HG03159 (cell line): ENCODE measurements at regions not wholly inside any gene's neighbourhood (a gene's known extent, or its start where the extent isn't known, plus 50 kb on each side); places are given as distances from the start of the nearest gene placed in this dataset.

ENCODE experiments used
- ATAC-seq: cut with Tn5 transposase; IDR thresholded peaks from one replicate; pipeline ENCODE4 v1.9.1; 2021; ENCODE audit warnings: mild to moderate bottlenecking, moderate library complexity; ENCODE audit not compliant: unreplicated experiment

DNA sequence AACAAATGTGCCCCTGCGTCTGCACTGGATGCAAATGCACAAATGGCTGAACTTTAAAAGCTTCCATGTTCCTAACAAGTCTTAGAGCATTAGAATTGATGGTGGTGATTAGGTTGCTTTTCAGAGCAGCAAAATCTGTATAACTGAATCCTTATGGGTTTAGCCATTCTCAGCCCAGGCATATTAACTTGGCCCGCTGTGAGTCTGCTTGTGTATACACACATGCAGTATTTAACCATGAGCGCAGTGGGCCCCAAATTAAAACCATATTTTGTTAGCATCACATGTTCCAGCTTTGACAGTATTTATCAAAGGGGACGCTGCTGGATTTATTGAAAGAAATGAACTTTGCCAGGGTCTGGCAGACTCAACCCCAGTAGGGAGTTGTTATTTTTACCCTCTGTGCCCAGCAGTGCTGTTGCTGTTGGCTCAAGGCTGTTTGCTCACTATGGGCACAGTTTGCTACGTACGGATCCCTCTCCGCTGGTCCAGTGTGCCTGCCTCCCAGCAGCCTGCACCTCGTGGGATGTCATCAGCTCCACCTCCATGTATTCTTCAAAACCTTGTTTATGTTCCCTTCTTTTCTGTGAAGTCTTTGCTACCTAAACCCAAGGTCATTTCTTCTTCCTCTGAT is 144.7 kb downstream of the QRSL1 start:
- ATAC-seq, result no peak

GRCh38 chr6:106773522-106773921 is 144.1 kb downstream of the QRSL1 start:
- no peak for ATAC-seq

DNA sequence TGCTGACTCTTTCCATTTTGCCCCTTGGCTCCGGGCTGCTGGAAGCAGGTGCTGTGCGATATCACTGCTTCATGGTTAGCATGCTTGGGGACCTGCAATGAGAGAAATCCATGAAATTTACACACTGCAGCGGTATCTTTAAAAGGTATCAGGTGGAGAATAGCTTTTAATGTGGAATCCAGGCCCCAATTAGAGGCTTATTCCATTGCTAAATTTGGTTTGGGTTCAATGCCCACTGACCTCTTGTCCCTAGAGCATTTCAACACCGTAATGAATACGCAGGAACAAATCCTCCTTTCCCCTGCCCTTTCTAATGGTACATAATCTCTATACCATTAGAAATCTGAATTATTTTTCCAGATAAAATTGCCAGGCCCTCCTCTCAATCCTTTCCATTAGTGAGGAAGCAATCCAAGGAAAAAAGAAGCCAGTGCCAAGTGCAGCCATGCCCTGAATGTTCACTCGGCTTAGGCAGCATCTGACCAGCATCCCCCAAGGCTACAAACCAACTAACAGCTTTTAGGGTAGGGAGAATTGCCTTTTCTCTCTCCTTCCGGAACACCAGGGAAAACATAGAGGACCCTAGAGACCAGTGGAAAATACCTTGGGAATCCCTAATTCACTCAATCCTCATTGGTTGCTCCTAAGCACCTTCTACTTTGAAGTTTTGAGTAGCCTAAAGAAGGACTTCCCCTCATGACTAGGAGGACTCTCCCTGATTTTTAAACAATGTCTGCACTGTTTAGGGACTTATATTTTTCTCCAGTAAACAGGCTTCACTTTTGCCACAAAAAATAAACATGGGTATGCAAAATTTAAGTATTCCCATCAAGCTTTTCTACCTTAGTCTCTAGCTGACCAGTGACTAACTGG is 143.1 kb downstream of the QRSL1 start:
- no peak for ATAC-seq

DNA sequence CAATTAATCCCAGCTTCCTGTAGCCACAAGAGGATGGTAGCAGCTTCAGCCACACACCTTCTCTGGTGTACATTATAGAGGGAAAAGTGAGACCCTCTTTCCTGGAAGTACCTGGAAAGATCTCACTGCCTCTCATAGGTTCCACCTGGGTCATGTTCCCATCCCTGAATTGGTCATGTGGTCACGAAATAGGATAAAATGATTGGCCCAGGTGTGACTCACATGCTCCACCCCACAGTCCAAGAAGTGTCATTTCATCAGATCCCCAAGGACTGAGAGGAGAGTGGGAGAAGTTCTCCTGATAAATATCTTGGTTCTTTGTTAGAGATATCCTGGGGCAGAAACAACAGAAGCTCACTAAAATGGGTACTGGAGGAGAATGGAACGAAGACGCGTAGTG is 142.4 kb downstream of the QRSL1 start:
- no peak for ATAC-seq

- no peak for ATAC-seq
Observed at GRCh38 chr6:106770663-106771062, 141.3 kb downstream of the QRSL1 start.

GRCh38 chr6:106770081-106770480 is 140.7 kb downstream of the QRSL1 start:
- no peak for ATAC-seq

- ATAC-seq, result no peak
Observed at GRCh38 chr6:106767271-106767670, 137.9 kb downstream of the QRSL1 start.

DNA sequence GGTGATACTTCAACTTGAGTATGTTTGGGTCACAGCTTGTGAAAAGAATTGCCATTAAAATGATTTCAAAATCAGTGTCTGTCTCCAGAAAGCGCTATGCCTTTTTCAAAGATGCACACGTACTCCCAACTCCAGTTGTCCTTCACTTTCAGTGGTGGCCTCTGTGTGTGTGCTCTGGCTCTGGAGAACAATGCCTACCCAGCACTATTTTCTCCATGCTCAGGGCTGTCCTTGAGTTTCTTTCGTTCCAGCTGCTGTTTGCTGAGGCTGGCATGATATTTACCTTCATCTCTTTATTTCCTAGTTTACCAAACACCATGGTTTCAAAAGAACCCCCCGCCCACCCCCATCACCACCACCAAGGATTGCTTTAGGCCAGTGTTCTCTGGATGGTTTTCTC is 136.8 kb downstream of the QRSL1 start:
- no peak for ATAC-seq

GRCh38 chr6:106765496-106765895 is 136.1 kb downstream of the QRSL1 start:
- no peak for ATAC-seq

- ATAC-seq, result no peak
Observed at GRCh38 chr6:106764353-106764980, 135.1 kb downstream of the QRSL1 start.

DNA sequence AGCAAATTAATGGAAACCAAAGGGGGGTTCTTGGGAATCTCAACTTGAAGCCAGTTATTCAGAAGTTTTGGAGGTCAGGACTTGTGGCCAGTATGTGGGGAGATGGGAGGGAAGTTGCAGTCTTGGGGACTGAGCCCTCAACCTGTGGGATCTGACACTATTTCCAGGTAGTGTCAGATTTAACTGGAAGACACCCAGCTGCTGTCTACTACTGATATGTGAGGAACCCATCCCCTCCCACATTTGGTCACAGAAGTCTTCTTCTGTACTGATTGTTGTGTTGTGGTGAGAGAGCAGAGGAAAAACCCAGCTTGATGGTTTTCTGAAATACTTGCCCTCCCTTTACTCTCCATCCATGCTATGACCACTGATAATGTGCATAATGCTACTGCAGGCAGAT is 134.0 kb downstream of the QRSL1 start:
- no peak for ATAC-seq

- ATAC-seq, result no peak
Observed at GRCh38 chr6:106761160-106761559, 131.8 kb downstream of the QRSL1 start.

DNA sequence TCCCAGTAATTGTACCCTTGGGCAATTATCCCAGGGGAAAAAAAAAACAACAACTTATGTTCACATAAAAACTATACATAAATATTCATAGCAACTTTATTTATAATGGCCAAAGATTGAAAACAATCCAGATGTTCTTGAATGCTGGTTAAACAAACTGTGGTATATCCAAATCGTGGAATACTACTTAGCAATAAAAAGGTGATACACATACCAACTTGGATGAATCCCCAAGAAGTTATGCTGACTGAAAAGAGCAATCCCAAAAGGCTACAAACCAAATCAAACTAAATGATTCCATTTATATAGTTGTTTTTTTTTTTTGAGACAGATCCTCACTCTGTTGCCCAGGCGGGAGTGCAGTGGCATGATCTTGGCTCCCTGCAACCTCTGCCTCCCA is 129.7 kb downstream of the QRSL1 start:
- no peak for ATAC-seq

DNA sequence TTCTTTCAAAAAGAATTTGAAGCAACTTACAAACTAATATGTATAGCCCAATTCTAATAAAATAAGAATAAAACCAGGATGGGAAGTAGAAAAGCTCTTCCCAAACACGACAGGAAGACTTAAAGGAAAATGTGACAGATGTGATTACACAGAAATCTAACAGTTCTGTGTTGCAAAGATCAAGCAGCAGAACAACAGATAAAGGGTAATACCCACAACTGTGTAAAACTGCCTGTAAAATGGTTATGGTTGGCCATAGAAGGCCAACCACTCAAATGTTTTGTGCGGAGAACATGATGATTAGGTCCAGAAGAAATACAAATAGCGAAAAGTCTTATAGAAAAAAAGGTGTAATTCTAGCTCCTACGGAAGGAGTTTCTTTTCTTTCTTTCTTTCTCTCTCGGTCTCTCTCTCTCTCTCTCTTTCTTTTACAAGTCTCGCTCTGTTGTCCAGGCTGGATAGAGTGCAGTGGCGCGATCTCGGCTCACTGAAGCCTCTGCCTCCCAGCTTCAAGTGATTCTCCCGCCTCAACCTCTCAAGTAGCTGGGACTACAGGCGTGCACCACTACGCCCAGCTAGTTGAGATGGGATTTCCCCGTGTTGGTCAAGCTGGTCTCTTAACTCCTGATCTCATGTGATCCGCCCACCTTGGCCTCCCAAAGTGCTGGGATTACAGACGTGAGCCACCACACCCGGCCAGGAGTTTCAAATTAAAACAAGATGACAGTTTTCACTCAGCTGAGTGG is 128.5 kb downstream of the QRSL1 start:
- ATAC-seq, result no peak

GRCh38 chr6:106757267-106757666 is 127.9 kb downstream of the QRSL1 start:
- no peak for ATAC-seq

DNA sequence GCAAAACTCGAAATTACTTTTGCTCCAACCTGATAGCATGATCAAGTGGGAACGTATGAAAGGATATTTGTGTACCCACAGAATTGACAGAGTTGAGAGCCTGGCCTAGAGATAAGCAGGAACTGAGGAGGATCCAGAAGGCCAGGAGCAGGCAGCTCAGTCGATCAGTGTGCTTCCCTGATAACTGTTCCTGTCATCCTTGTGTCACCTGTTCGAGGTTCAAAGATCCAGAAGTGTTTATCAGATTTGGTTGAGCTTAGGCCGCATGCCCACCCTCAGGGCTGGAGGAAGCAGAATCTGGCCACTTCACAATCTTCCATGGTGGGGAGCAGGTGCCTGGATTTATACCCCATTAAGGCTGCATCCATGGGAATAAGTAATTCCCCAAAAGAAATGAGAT is 124.8 kb downstream of the QRSL1 start:
- ATAC-seq, result no peak

- ATAC-seq, result no peak
Observed at GRCh38 chr6:106752641-106753040, 123.3 kb downstream of the QRSL1 start.

- no peak for ATAC-seq
Observed at GRCh38 chr6:106751501-106752252, 122.3 kb downstream of the QRSL1 start.

GRCh38 chr6:106750946-106751345 is 121.6 kb downstream of the QRSL1 start:
- no peak for ATAC-seq

DNA sequence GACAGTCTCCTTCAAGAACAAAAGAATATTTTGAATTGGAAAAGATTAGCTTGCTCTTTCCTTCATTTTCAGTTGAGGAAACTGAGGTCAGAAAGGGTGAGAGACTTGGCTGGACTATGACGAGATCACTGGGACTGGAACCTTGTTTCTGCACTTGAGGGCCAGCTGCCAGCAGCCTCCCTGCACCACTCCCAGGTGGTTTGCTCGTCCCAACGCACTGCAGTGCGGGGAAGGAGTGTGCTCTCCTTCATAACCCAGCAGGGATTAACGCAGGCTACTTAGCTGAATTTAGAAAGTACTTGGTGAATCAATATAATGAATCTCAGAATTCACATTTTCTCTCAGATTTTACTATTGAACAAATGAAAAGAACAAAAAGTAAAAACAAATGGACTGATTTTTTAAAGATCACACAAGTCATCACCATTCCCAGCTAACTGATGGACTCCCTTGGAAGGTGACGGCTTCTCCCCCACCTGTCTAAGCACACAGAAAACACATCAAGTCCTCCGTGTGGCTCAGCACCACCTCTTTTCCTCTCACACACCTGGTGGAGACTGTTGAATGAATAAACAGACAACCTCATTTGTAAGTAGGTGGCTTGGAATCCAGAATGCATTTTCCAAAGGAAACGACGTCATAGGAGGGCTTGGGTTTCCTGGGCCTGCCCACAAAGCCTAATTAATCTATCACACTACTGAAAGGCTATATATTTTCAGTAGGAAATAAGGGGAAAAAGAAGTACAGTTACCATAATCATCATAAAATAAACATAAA is 121.0 kb downstream of the QRSL1 start:
- no peak for ATAC-seq
